ENCODE measurements at regions not wholly inside any gene's neighbourhood (a gene's known extent, or its start where the extent isn't known, plus 50 kb on each side); places are given as distances from the start of the nearest gene placed in this dataset.

DNA sequence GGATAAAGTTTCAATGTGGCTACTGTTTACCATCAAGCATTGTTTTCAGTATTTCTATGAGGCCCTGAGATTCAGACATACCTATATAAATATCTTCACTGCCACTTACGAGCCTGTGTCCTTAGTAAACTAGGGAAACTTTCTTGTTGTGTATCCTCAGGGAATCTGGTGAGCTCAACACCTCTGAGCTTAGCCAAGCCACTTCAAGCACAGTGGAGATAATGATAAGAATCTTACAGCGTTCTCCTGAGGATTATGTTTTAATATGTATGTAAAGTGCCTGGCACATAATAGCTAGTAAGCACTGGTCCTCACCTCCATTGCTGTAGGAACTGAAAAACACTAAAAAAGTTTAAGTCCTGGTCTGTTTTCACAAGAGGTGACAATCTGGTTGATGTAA lies 268.3 kb downstream of the SKIDA1 start:
- DNase-seq (ENCODE audit: low read depth in 1 of 2, low spot score in 2 of 2): no peak
- ChIA-PET CTCF (ENCODE audit: partially characterized antibody) (interaction anchor here (0.5 to 5.9 kb wide), 6 partner anchors 12 to 1142 kb away, joined by 3 to 36 read pairs (median 8); no protein-coding TSS in a partner anchor), POLR2A (ENCODE audit: partially characterized antibody) (no interaction called here)
- H3K4me2 ChIP-seq (ENCODE audit: insufficient read depth in 1 of 2, low read depth in 2 of 2, low read length in 2 of 2): no peak overlapping the region
- no peak overlapping the region for H2AK5ac ChIP-seq (ENCODE audit: low read depth, low read length)
- H2BK12ac ChIP-seq (ENCODE audit: low read depth, low read length): no peak overlapping the region
- no peak overlapping the region for H2AFZ ChIP-seq (ENCODE audit: low read length)
- no peak overlapping the region for H4K91ac ChIP-seq (replicated peaks; ENCODE audit: insufficient read length, low read length)
- H3K4me1 ChIP-seq (replicated peaks in 1 of 4; ENCODE audit: control insufficient read depth in 3 of 4, insufficient read depth in 4 of 4, low read length in 3 of 4): peaks cover 0 to 4% (median 1%) of the 10 kb centered on the region in 4 experiments; a peak in 3 of 7 replicates
- no peaks in the 10 kb centered on the region for H3K27me3 ChIP-seq (replicated peaks in 1 of 4; ENCODE audit: control insufficient read depth in 3 of 4, extremely low read depth in 1 of 4, insufficient read depth in 3 of 4, low read length in 3 of 4)
- H4K20me1 ChIP-seq (replicated peaks in 1 of 2; ENCODE audit: control insufficient read depth in 1 of 2, insufficient read depth in 2 of 2, low read length in 2 of 2): no peaks in the 10 kb centered on the region
- no peak overlapping the region for H3K27ac ChIP-seq (ENCODE audit: low read depth, low read length)
- no peak overlapping the region for H4K5ac ChIP-seq (ENCODE audit: insufficient read length, low read depth, low read length)
- H3K79me1 ChIP-seq (ENCODE audit: low read depth, low read length): no peaks in the 10 kb centered on the region
- H3K9me3 ChIP-seq (ENCODE audit: insufficient read depth in 2 of 2, low read depth in 1 of 2, low read length in 1 of 2): no peaks in the 10 kb centered on the region
- H2BK15ac ChIP-seq (ENCODE audit: low read length): no peak overlapping the region
- no peaks in the 10 kb centered on the region for H3K79me2 ChIP-seq (ENCODE audit: control insufficient read depth in 1 of 2, insufficient read depth in 2 of 2, low read length in 2 of 2)
- no peaks in the 10 kb centered on the region for H3K23me2 ChIP-seq (ENCODE audit: low read depth, low read length)
- no peak overlapping the region for H3K9ac ChIP-seq (replicated peaks in 1 of 4; ENCODE audit: extremely low read depth in 1 of 4, low read depth in 3 of 4, low read length in 3 of 4)
- no peak overlapping the region for H4K8ac ChIP-seq (ENCODE audit: extremely low read depth, insufficient read depth, low read length)
- H3K36me3 ChIP-seq (ENCODE audit: control insufficient read depth in 2 of 4, insufficient read depth in 4 of 4, low read length in 3 of 4): no peaks in the 10 kb centered on the region; a peak in 1 of 8 replicates
- H3K23ac ChIP-seq (ENCODE audit: insufficient read length): no peak overlapping the region
- no peak overlapping the region for H3K4ac ChIP-seq (replicated peaks; ENCODE audit: insufficient read length, low read depth, low read length)
- FAIRE-seq: no peak
- H3K18ac ChIP-seq (ENCODE audit: extremely low read depth, low read length): no peak overlapping the region
- no peak overlapping the region for H2BK120ac ChIP-seq (replicated peaks; ENCODE audit: low read depth, low read length)
- WGBS, 2 experiments (ENCODE audit: extremely low coverage in 1 of 2, insufficient coverage in 1 of 2, insufficient read length in 1 of 2, insufficient replicate concordance in 2 of 2, low coverage in 1 of 2, low lambda C conversion rate in 2 of 2, missing lambda C conversion rate in 1 of 2): 98% methylated on average over 2 of the region's 2 CpGs; no CpG with 5 or more reads in 1 of the 2 experiments
- H2BK20ac ChIP-seq (ENCODE audit: low read length): no peak overlapping the region
- H2BK5ac ChIP-seq (ENCODE audit: low read depth, low read length): no peak overlapping the region
- no peak overlapping the region for H3K56ac ChIP-seq (replicated peaks; ENCODE audit: insufficient read length, low read depth, low read length)
- H3K14ac ChIP-seq (ENCODE audit: insufficient read length): no peak overlapping the region
- no peak overlapping the region for H3K4me3 ChIP-seq (ENCODE audit: extremely low read depth in 1 of 4, insufficient read depth in 2 of 4, low read depth in 3 of 4, low read length in 4 of 4)
- TF ChIP-seq NANOG (IDR thresholded peaks at IDR 0.05; ENCODE audit: insufficient read depth, low read depth, low read length, poor library complexity, severe bottlenecking) (no peak), CHD1 (IDR thresholded peaks at IDR 0.05; ENCODE audit: low read depth, low read length) (no peak), EP300 (IDR thresholded peaks at IDR 0.05; ENCODE audit: borderline replicate concordance in 1 of 2, low read depth in 2 of 2, low read length in 2 of 2) (no peak), KDM4A (IDR thresholded peaks at IDR 0.05; ENCODE audit: low read depth, low read length, severe bottlenecking) (no peak), TAF1 (IDR thresholded peaks at IDR 0.05; ENCODE audit: low read depth, low read length) (no peak), TAF7 (optimal IDR thresholded peaks at IDR 0.05; ENCODE audit: borderline replicate concordance, low read depth, low read length) (no peak), BRCA1 (IDR thresholded peaks at IDR 0.05; ENCODE audit: low read depth, low read length) (no peak), RXRA (IDR thresholded peaks at IDR 0.05; ENCODE audit: insufficient read depth, low read depth, low read length) (no peak), GABPA (IDR thresholded peaks at IDR 0.05; ENCODE audit: borderline replicate concordance, insufficient read depth, low read length) (no peak), CHD2 (IDR thresholded peaks at IDR 0.05; ENCODE audit: low read length) (no peak), TCF12 (IDR thresholded peaks at IDR 0.05; ENCODE audit: low read depth, low read length) (no peak), BACH1 (IDR thresholded peaks at IDR 0.05; ENCODE audit: low read length) (no peak), RFX5 (IDR thresholded peaks at IDR 0.05; ENCODE audit: borderline replicate concordance, low read depth, low read length) (no peak)
- TF ChIP-seq, protein P1, sequence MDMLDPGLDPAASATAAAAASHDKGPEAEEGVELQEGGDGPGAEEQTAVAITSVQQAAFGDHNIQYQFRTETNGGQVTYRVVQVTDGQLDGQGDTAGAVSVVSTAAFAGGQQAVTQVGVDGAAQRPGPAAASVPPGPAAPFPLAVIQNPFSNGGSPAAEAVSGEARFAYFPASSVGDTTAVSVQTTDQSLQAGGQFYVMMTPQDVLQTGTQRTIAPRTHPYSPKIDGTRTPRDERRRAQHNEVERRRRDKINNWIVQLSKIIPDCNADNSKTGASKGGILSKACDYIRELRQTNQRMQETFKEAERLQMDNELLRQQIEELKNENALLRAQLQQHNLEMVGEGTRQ (IDR thresholded peaks at IDR 0.05; ENCODE audit: low read length): no peak
